Breast epithelium (tissue), 4 donors: ENCODE measurements at regions not wholly inside any gene's neighbourhood (a gene's known extent, or its start where the extent isn't known, plus 50 kb on each side); places are given as distances from the start of the nearest gene placed in this dataset.

Experiments
- DNase-seq, 2 donors: peaks; one replicate each; pipeline ENCODE4 v3.0.0-alpha.2; 2019; ENCODE audit warnings: low spot score in 2 of 2
- H3K27ac ChIP-seq, 2 donors: fragments of 200-600 bp; sonication (generic) in 1 of 2; one replicate each; pipeline ENCODE4 v1.5.1; 2016 to 2019; ENCODE audit warnings: mild to moderate bottlenecking in 1 of 2
- H3K27me3 ChIP-seq, 2 donors: fragments of 200-600 bp; sonication (generic) in 1 of 2; one replicate each; pipeline versions ENCODE4 v1.5.1 to v1.6.0; 2017 to 2019; ENCODE audit warnings: control low read depth in 1 of 2, mild to moderate bottlenecking in 1 of 2
- H3K36me3 ChIP-seq: fragments of 200-600 bp; one replicate; pipeline ENCODE4 v1.5.1; 2019
- H3K4me1 ChIP-seq, 2 donors: fragments of 200-600 bp; sonication (generic); one replicate each; pipeline ENCODE4 v1.5.1; 2016 to 2019; ENCODE audit warnings: control low read depth in 1 of 2
- H3K4me3 ChIP-seq, 3 donors: fragments of 200-600 bp; sonication (generic); 1 replicate in 2 of 3; 2 replicates in 1 of 3; pipeline ENCODE4 v1.5.1; 2016 to 2019; ENCODE audit warnings: mild to moderate bottlenecking in 3 of 3, moderate library complexity in 2 of 3
- H3K9me3 ChIP-seq, 2 donors: fragments of 200-600 bp; sonication (generic) in 1 of 2; one replicate each; pipeline ENCODE4 v1.5.1; 2016 to 2019; ENCODE audit warnings: control low read depth in 1 of 2
- CTCF ChIP-seq, 3 donors: fragments of 450-650 bp; IDR thresholded peaks; one replicate each; pipeline ENCODE4 v1.5.1; 2016 to 2017; ENCODE audit warnings: antibody characterized with exemption in 3 of 3, mild to moderate bottlenecking in 3 of 3, moderate library complexity in 3 of 3
- POLR2A ChIP-seq: fragments of 450-650 bp; IDR thresholded peaks from one replicate; pipeline ENCODE4 v1.6.1; 2016; ENCODE audit warnings: antibody characterized with exemption, mild to moderate bottlenecking, moderate library complexity
- POLR2AphosphoS5 ChIP-seq, 3 donors: sonication (generic); formaldehyde crosslinking; IDR thresholded peaks; one replicate each; pipeline ENCODE4 v1.6.1; 2017; ENCODE audit warnings: antibody characterized with exemption in 3 of 3
- intact Hi-C: fragments of 100-400 bp; cut with DNase I; formaldehyde crosslinking; loops from one replicate; pipeline ENCODE4 v1.15.1; 2023; ENCODE audit warnings: low total_unique reads

GRCh38 chr6:114897536-114897935 lies 554.7 kb upstream of the HS3ST5 start:
- Histone ChIP-seq H3K4me1 (no peaks in the 10 kb centered on the region), H3K27me3 (no peaks in the 10 kb centered on the region), H3K27ac (no peak overlapping the region), H3K9me3 (peaks cover 0 to 5% of the 10 kb centered on the region in 2 donors), H3K4me3 (no peak overlapping the region), H3K36me3 (no peaks in the 10 kb centered on the region)
- no peak for DNase-seq
- intact Hi-C loops: no loop called here
- TF ChIP-seq POLR2AphosphoS5 (IDR thresholded peaks at IDR 0.05) (no peak), POLR2A (no peak), CTCF (IDR thresholded peaks at IDR 0.05) (no peak)

GRCh38 chr6:114892211-114892610 lies 549.4 kb upstream of the HS3ST5 start:
- no peaks in the 10 kb centered on the region for H3K9me3 ChIP-seq
- H3K27me3 ChIP-seq: no peaks in the 10 kb centered on the region
- intact Hi-C loops: no loop called here
- DNase-seq: no peak
- no peak overlapping the region for H3K27ac ChIP-seq
- H3K4me1 ChIP-seq: no peaks in the 10 kb centered on the region
- TF ChIP-seq POLR2AphosphoS5 (IDR thresholded peaks at IDR 0.05): no peak
- no peak for TF ChIP-seq POLR2A
- TF ChIP-seq CTCF (IDR thresholded peaks at IDR 0.05): no peak
- no peaks in the 10 kb centered on the region for H3K36me3 ChIP-seq
- no peak overlapping the region for H3K4me3 ChIP-seq

DNA sequence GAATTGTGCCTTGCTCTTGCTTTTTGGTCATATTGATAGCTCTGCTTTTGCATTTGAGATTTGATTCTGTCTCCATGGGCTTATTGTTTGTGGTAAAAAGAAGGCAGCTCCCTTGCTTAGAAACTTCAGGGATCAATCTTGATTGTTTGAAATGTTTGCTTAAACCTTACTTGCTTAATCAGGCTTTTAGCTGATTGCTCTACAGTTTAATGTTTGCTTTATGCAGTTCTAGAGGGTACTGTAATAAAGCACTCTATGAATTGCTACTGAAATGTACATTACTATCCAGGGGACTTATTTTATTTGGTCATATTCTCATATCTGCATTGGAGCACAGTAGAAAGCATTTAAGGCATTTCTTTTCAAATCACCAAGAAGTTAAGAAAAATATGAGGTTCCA lies 545.4 kb upstream of the HS3ST5 start:
- H3K27ac ChIP-seq: no peak overlapping the region
- TF ChIP-seq CTCF (IDR thresholded peaks at IDR 0.05): no peak
- TF ChIP-seq POLR2A: no peak
- TF ChIP-seq POLR2AphosphoS5 (IDR thresholded peaks at IDR 0.05): no peak
- H3K4me3 ChIP-seq: no peak overlapping the region
- no peaks in the 10 kb centered on the region for H3K27me3 ChIP-seq
- H3K4me1 ChIP-seq: no peaks in the 10 kb centered on the region
- intact Hi-C loops: no loop called here
- H3K36me3 ChIP-seq: no peaks in the 10 kb centered on the region
- no peaks in the 10 kb centered on the region for H3K9me3 ChIP-seq
- no peak for DNase-seq

DNA sequence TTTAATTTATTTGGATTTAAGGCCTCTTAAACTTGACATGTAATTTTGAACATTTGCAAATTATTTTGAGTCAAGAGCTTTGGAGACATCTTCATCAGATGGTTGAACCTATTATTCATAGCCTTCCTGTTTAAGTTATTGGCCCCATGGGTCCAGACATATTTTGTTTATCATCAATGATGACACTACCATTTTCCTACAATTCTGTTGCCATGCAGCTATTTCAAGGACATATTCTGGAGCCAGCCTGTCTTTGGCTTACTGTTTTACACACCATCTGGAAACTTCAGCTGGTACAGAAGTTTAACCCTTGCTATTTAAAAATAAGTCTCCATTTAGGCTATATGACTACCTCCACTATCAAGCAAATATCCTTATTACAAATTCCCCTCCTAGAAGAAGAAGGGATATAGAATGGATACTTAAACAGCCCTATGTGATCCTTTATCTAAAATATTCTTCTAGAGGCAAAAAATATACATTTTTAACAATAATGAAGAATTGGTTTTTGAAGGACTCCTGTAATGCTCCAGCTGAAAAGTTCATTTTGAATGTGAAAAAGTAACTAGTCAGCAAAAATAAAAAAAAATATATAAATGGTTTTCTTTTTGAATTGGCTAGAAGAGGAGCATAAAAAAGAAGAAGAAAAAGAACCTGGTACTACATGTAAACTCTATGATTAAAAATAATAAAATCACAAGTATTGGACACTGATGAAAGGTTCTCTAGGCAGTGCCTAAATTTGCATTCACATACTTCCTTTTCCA lies 544.0 kb upstream of the HS3ST5 start:
- Histone ChIP-seq H3K9me3 (no peaks in the 10 kb centered on the region), H3K27me3 (no peaks in the 10 kb centered on the region), H3K36me3 (no peaks in the 10 kb centered on the region), H3K27ac (no peak overlapping the region), H3K4me3 (no peak overlapping the region), H3K4me1 (no peaks in the 10 kb centered on the region)
- DNase-seq: no peak
- intact Hi-C loops: no loop called here
- TF ChIP-seq POLR2A (no peak), POLR2AphosphoS5 (IDR thresholded peaks at IDR 0.05) (no peak), CTCF (IDR thresholded peaks at IDR 0.05) (no peak)

GRCh38 chr6:114879693-114880092 lies 536.9 kb upstream of the HS3ST5 start:
- intact Hi-C loops: no loop called here
- Histone ChIP-seq H3K4me1 (no peaks in the 10 kb centered on the region), H3K36me3 (no peaks in the 10 kb centered on the region), H3K27me3 (no peaks in the 10 kb centered on the region), H3K4me3 (no peak overlapping the region), H3K27ac (no peak overlapping the region), H3K9me3 (no peaks in the 10 kb centered on the region)
- TF ChIP-seq POLR2AphosphoS5 (IDR thresholded peaks at IDR 0.05) (no peak), CTCF (IDR thresholded peaks at IDR 0.05) (no peak), POLR2A (no peak)
- DNase-seq: no peak
